HuH-7.5 (cell line): ENCODE measurements at regions not wholly inside any gene's neighbourhood (a gene's known extent, or its start where the extent isn't known, plus 50 kb on each side); places are given as distances from the start of the nearest gene placed in this dataset.
"Not testable (repeated sequence)": the region's sequence is repeated elsewhere in the genome, so short reads cannot be mapped to it uniquely, and the experiment has no call there.

Experiments
- DNase-seq: peaks from one replicate; pipeline ENCODE4 v3.0.0; 2011; ENCODE audit warnings: low spot score

- no peak for DNase-seq
Observed at GRCh38 chr14:71742485-71742884, 189.7 kb upstream of the RGS6 start.

GRCh38 chr14:71745072-71745471 is 187.2 kb upstream of the RGS6 start:
- no peak for DNase-seq

- no peak for DNase-seq
Observed at GRCh38 chr14:71748196-71748595, 184.0 kb upstream of the RGS6 start.

GRCh38 chr14:71749613-71750238 is 182.5 kb upstream of the RGS6 start:
- no peak for DNase-seq

GRCh38 chr14:71751264-71751663 is 181.0 kb upstream of the RGS6 start:
- no peak for DNase-seq

GRCh38 chr14:71752111-71752738 is 180.0 kb upstream of the RGS6 start:
- DNase-seq: no peak

- peak; percentile 55 for DNase-seq
Observed at GRCh38 chr14:71753126-71753830, 179.0 kb upstream of the RGS6 start.

GRCh38 chr14:71753976-71754375 is 178.3 kb upstream of the RGS6 start:
- DNase-seq: no peak

GRCh38 chr14:71754422-71755095 is 177.7 kb upstream of the RGS6 start:
- no peak for DNase-seq

- DNase-seq: no peak
Observed at GRCh38 chr14:71758229-71758951, 173.8 kb upstream of the RGS6 start.

GRCh38 chr14:71762575-71762974 is 169.7 kb upstream of the RGS6 start:
- no peak for DNase-seq

- no peak for DNase-seq
Observed at GRCh38 chr14:71764701-71765382, 167.4 kb upstream of the RGS6 start.

GRCh38 chr14:71765505-71765904 is 166.7 kb upstream of the RGS6 start:
- DNase-seq: no peak

GRCh38 chr14:71770431-71770830 is 161.8 kb upstream of the RGS6 start:
- DNase-seq: no peak

GRCh38 chr14:71771421-71771820 is 160.8 kb upstream of the RGS6 start:
- not testable (repeated sequence) for DNase-seq

- DNase-seq: not testable (repeated sequence)
Observed at GRCh38 chr14:71771996-71772395, 160.2 kb upstream of the RGS6 start.

GRCh38 chr14:71773898-71774481 is 158.2 kb upstream of the RGS6 start:
- no peak for DNase-seq

GRCh38 chr14:71776471-71777360 is 155.5 kb upstream of the RGS6 start:
- no peak for DNase-seq

GRCh38 chr14:71780075-71780474 is 152.2 kb upstream of the RGS6 start:
- no peak for DNase-seq

GRCh38 chr14:71780822-71781221 is 151.4 kb upstream of the RGS6 start:
- no peak for DNase-seq
